Transverse colon (tissue), 4 donors: ENCODE measurements at regions not wholly inside any gene's neighbourhood (a gene's known extent, or its start where the extent isn't known, plus 50 kb on each side); places are given as distances from the start of the nearest gene placed in this dataset.

Experiments
- CTCF ChIP-seq, 5 experiments: fragments of 200-600 bp in 3 of 5; fragments of 450-650 bp in 2 of 5; sonication (generic) in 3 of 5; IDR thresholded peaks; 1 replicate in 2 of 5; 2 replicates in 3 of 5; pipeline ENCODE4 v1.5.1; 2016 to 2017; ENCODE audit warnings: antibody characterized with exemption in 5 of 5, inconsistent platforms in 3 of 5, mild to moderate bottlenecking in 2 of 5, moderate library complexity in 1 of 5
- EP300 ChIP-seq: sonication (generic); formaldehyde crosslinking; IDR thresholded peaks from one replicate; pipeline ENCODE4 v1.6.1; 2017; ENCODE audit warnings: antibody characterized with exemption, low read depth
- POLR2A ChIP-seq: fragments of 450-650 bp; IDR thresholded peaks from one replicate; pipeline ENCODE4 v1.6.1; 2016; ENCODE audit warnings: antibody characterized with exemption, mild to moderate bottlenecking, moderate library complexity
- POLR2AphosphoS5 ChIP-seq, 3 donors: sonication (generic); formaldehyde crosslinking; IDR thresholded peaks; one replicate each; pipeline ENCODE4 v1.6.1; 2016; ENCODE audit warnings: antibody characterized with exemption in 3 of 3

- TF ChIP-seq CTCF (IDR thresholded peaks at IDR 0.05): no peak
- TF ChIP-seq EP300: no peak
- no peak for TF ChIP-seq POLR2A
- TF ChIP-seq POLR2AphosphoS5 (IDR thresholded peaks at IDR 0.05): no peak
Measured at GRCh38 chr2:128557069-128557468, 238.4 kb upstream of the HS6ST1 start.
